NCI-H146 treated with DMSO at 0.1 percent for 48 hours (cell line): ENCODE measurements at regions not wholly inside any gene's neighbourhood (a gene's known extent, or its start where the extent isn't known, plus 50 kb on each side); places are given as distances from the start of the nearest gene placed in this dataset.

ENCODE experiments used
- DNase-seq: peaks from one replicate; lab custom pipeline; 2025; ENCODE audit not compliant: unreplicated experiment; lab: John Stamatoyannopoulos, UW

GRCh38 chr4:41426539-41426938 lies 111.4 kb upstream of the LIMCH1 start:
- no peak for DNase-seq

GRCh38 chr4:41427306-41427882 lies 110.6 kb upstream of the LIMCH1 start:
- no peak for DNase-seq

- no peak for DNase-seq
These were observed 109.9 kb upstream of the LIMCH1 start for GRCh38 chr4:41427931-41428600.

- DNase-seq, result no peak
These were observed 109.2 kb upstream of the LIMCH1 start for GRCh38 chr4:41428601-41429279.

- DNase-seq, result no peak
These were observed 108.7 kb upstream of the LIMCH1 start for GRCh38 chr4:41429280-41429669.

- no peak for DNase-seq
These were observed 107.2 kb upstream of the LIMCH1 start for GRCh38 chr4:41430792-41431191.

GRCh38 chr4:41431276-41431675 lies 106.7 kb upstream of the LIMCH1 start:
- no peak for DNase-seq

- no peak for DNase-seq
These were observed 105.7 kb upstream of the LIMCH1 start for GRCh38 chr4:41432219-41432618.

- no peak for DNase-seq
These were observed 105.1 kb upstream of the LIMCH1 start for GRCh38 chr4:41432881-41433280.

GRCh38 chr4:41433361-41433760 lies 104.6 kb upstream of the LIMCH1 start:
- no peak for DNase-seq

GRCh38 chr4:41435510-41435909 lies 102.4 kb upstream of the LIMCH1 start:
- no peak for DNase-seq

GRCh38 chr4:41436419-41436818 lies 101.5 kb upstream of the LIMCH1 start:
- DNase-seq, result no peak

GRCh38 chr4:41437111-41437536 lies 100.8 kb upstream of the LIMCH1 start:
- no peak for DNase-seq

- DNase-seq, result no peak
These were observed 99.0 kb upstream of the LIMCH1 start for GRCh38 chr4:41438931-41439297.

GRCh38 chr4:41442810-41443209 lies 95.1 kb upstream of the LIMCH1 start:
- no peak for DNase-seq

- no peak for DNase-seq
These were observed 94.4 kb upstream of the LIMCH1 start for GRCh38 chr4:41443340-41444079.

GRCh38 chr4:41446391-41446790 lies 91.6 kb upstream of the LIMCH1 start:
- DNase-seq, result no peak

- DNase-seq, result no peak
These were observed 90.8 kb upstream of the LIMCH1 start for GRCh38 chr4:41446981-41447725.

GRCh38 chr4:41448934-41449333 lies 89.0 kb upstream of the LIMCH1 start:
- DNase-seq, result no peak

- DNase-seq, result no peak
These were observed 86.0 kb upstream of the LIMCH1 start for GRCh38 chr4:41451961-41452360.
